GM19463 (cell line): ENCODE measurements at regions not wholly inside any gene's neighbourhood (a gene's known extent, or its start where the extent isn't known, plus 50 kb on each side); places are given as distances from the start of the nearest gene placed in this dataset.

Experiments used
- ATAC-seq: cut with Tn5 transposase; IDR thresholded peaks from one replicate; pipeline ENCODE4 v1.9.1; 2021; ENCODE audit warnings: mild to moderate bottlenecking, moderate library complexity; ENCODE audit not compliant: unreplicated experiment

- no peak for ATAC-seq
Observed at GRCh38 chr4:151604238-151604637, 156.6 kb downstream of the GATB start.

GRCh38 chr4:151605215-151605614 is 155.6 kb downstream of the GATB start:
- no peak for ATAC-seq

- no peak for ATAC-seq
Observed at GRCh38 chr4:151606061-151606460, 154.7 kb downstream of the GATB start.

DNA sequence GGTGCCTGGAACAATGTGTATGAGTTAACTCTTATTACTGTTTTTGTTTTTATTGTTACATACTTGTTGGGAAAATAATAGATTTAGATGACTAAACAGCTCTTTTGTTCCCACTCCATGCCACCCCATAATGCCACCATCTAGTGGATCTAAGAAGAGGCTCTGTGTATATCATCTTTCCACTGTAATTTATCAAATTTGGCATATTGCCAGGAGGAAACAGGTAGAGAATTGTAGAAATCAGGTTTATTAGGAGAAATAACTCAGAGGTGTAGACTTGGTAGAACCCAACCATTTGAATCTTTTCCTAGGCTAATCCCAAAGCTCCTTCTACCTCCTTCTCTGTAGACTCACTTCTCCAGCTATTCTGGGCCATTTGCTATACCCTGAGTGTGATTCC is 150.6 kb downstream of the GATB start:
- ATAC-seq = no peak

GRCh38 chr4:151611960-151612359 is 148.8 kb downstream of the GATB start:
- ATAC-seq = no peak

DNA sequence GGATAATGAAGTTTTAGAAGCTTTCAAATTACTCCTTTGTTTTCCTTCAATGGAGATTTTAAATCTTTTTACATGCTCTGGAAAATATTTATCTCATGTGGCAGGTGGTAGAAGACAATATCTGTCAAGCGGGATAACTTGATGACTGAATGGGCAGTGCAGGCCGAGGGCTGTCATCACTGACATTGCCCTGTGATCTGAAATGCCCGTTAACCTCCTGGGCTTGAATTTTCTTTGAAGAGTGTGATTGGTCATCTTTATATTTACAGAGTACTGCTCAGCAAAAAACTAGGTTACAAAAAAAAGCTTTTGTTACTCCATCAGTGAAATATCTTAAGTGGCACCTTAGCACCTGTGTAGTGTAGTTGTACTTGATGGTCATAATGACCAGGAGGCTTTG is 147.5 kb downstream of the GATB start:
- no peak for ATAC-seq

DNA sequence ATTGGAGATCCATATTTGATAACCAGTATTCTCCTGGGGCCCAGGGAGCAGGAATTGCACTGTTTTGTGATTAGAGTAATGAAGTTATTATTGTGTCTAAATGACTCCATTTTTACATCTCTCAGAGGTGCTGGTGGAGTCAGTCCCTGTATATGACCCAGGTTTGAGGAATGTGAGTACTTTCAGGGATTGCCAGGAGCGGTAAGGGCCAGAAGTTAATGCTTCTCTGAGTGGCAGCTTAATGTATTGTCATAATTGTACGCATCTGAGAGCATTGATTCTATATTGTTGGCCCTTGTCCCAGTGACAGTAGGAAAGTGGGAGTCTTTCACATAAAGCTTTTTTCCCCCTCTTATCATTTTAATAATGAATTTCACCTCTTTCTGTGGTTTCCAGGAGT is 146.2 kb downstream of the GATB start:
- ATAC-seq = no peak

- ATAC-seq = no peak
Observed at GRCh38 chr4:151618858-151619257, 141.9 kb downstream of the GATB start.

DNA sequence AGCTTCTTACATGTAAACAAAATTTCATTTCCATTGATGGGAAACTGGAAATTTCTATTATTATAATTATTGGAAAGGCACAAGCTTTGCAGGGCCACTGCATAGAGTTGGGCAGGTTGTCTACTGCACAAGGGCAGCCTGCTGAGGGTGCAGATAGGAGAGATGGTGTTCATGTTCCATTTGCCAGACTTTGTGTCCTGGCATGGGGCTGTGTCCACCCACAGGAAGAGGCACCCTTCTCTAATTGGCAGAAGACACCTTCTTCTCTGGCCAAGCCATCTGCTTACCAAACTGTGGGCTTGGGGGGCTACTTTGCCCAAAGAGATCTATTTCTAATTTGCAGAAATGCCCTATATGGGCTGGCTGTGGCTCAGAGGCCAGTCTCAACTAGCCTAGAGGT is 140.7 kb downstream of the GATB start:
- ATAC-seq = no peak
